ENCODE measurements at regions not wholly inside any gene's neighbourhood (a gene's known extent, or its start where the extent isn't known, plus 50 kb on each side); places are given as distances from the start of the nearest gene placed in this dataset.

GRCh38 chr7:35536396-35536826, 158.5 kb downstream of the HERPUD2 start:
- DNase-seq, result no peak

GRCh38 chr7:35533902-35534301, 161.0 kb downstream of the HERPUD2 start:
- no peak for DNase-seq

GRCh38 chr7:35530124-35531109, 164.5 kb downstream of the HERPUD2 start:
- DNase-seq, result no peak

- no peak for DNase-seq
Measured at GRCh38 chr7:35529713-35530112, 165.2 kb downstream of the HERPUD2 start.

- DNase-seq, result no peak
Measured at GRCh38 chr7:35528381-35528977, 166.5 kb downstream of the HERPUD2 start.

GRCh38 chr7:35526645-35527044, 168.3 kb downstream of the HERPUD2 start:
- no peak for DNase-seq

- DNase-seq, result no peak
Measured at GRCh38 chr7:35524112-35524804, 170.7 kb downstream of the HERPUD2 start.

GRCh38 chr7:35523292-35523691, 171.6 kb downstream of the HERPUD2 start:
- DNase-seq, result no peak

GRCh38 chr7:35522697-35523096, 172.2 kb downstream of the HERPUD2 start:
- DNase-seq, result no peak

- DNase-seq, result no peak
Measured at GRCh38 chr7:35521941-35522340, 173.0 kb downstream of the HERPUD2 start.

GRCh38 chr7:35520810-35521625, 173.9 kb downstream of the HERPUD2 start:
- no peak for DNase-seq

- DNase-seq, result peak; percentile 72
Measured at GRCh38 chr7:35519971-35520809, 174.7 kb downstream of the HERPUD2 start.

- DNase-seq, result no peak
Measured at GRCh38 chr7:35518767-35519166, 176.2 kb downstream of the HERPUD2 start.

GRCh38 chr7:35516498-35516897, 178.4 kb downstream of the HERPUD2 start:
- DNase-seq, result no peak

GRCh38 chr7:35513828-35514227, 181.1 kb downstream of the HERPUD2 start:
- no peak for DNase-seq

GRCh38 chr7:35513195-35513594, 181.7 kb downstream of the HERPUD2 start:
- no peak for DNase-seq

- DNase-seq, result no peak
Measured at GRCh38 chr7:35512716-35513115, 182.2 kb downstream of the HERPUD2 start.

GRCh38 chr7:35508623-35509400, 186.1 kb downstream of the HERPUD2 start:
- no peak for DNase-seq

GRCh38 chr7:35505066-35505465, 189.9 kb downstream of the HERPUD2 start:
- DNase-seq, result no peak

GRCh38 chr7:35504365-35504764, 190.6 kb downstream of the HERPUD2 start:
- no peak for DNase-seq

Data from renal pelvis (tissue), 1 donor.